OCI-LY7 (cell line): ENCODE measurements at regions not wholly inside any gene's neighbourhood (a gene's known extent, or its start where the extent isn't known, plus 50 kb on each side); places are given as distances from the start of the nearest gene placed in this dataset.

ENCODE experiments used
- BruUV-seq: library from RNA; stranded (reverse); fragments of 400-500 nt; replicated peaks from 2 replicates; lab custom pipeline; 2021; lab: Mats Ljungman, UMichigan
- CTCF ChIA-PET: fragments of 300-600 bp; sonication (Branson Sonifier 250); formaldehyde crosslinking; loops from one replicate; lab custom pipeline; 2022; ENCODE audit warnings: antibody characterized with exemption; ENCODE audit not compliant: unreplicated experiment; lab: Charles Lee
- POLR2A ChIA-PET: fragments of 300-600 bp; sonication (Branson Sonifier 250); formaldehyde crosslinking; loops from one replicate; lab custom pipeline; 2022; ENCODE audit warnings: antibody characterized with exemption; lab: Charles Lee
- DNase-seq: peaks from one replicate; pipeline ENCODE4 v3.0.0-alpha.2; 2015; ENCODE audit warnings: low spot score
- H2AFZ ChIP-seq: fragments of 200-600 bp; sonication (generic), shearing (Covaris generic); 2 replicates; pipeline ENCODE4 v1.6.1; 2014; ENCODE audit warnings: mild to moderate bottlenecking, antibody characterized with exemption, low read length, moderate library complexity
- H3K27ac ChIP-seq: fragments of 200-600 bp; sonication (generic); 2 replicates; pipeline ENCODE4 v1.5.1; 2014; ENCODE audit warnings: mixed run types, low read depth, mild to moderate bottlenecking, moderate library complexity, low read length, inconsistent platforms; ENCODE audit not compliant: poor library complexity, severe bottlenecking
- H3K36me3 ChIP-seq: fragments of 200-600 bp; sonication (generic); 2 replicates; pipeline ENCODE4 v1.6.1; 2014; ENCODE audit warnings: mild to moderate bottlenecking, antibody characterized with exemption, low read length, moderate library complexity, mixed read lengths; ENCODE audit not compliant: insufficient read depth
- H3K4me1 ChIP-seq: fragments of 200-600 bp; sonication (generic); 2 replicates; pipeline ENCODE4 v1.5.1; 2014; ENCODE audit warnings: mild to moderate bottlenecking, low read length; ENCODE audit not compliant: insufficient read depth, poor library complexity, severe bottlenecking
- H3K4me2 ChIP-seq: fragments of 200-600 bp; sonication (generic); 2 replicates; pipeline ENCODE4 v1.6.1; 2014; ENCODE audit warnings: mild to moderate bottlenecking, low read length
- H3K4me3 ChIP-seq: fragments of 200-600 bp; sonication (generic); 2 replicates; pipeline ENCODE4 v1.5.1; 2014; ENCODE audit warnings: mild to moderate bottlenecking, low read depth, low read length; ENCODE audit not compliant: poor library complexity, severe bottlenecking
- H3K79me2 ChIP-seq: fragments of 200-600 bp; sonication (generic); 2 replicates; pipeline ENCODE4 v1.6.1; 2016; ENCODE audit warnings: low read depth, mild to moderate bottlenecking, low read length, moderate library complexity, mixed read lengths; ENCODE audit not compliant: insufficient read depth
- H3K9me2 ChIP-seq: fragments of 200-600 bp; sonication (generic); 2 replicates; pipeline ENCODE4 v1.6.1; 2016; ENCODE audit warnings: mild to moderate bottlenecking, low read length, mixed read lengths; ENCODE audit not compliant: insufficient read depth
- H3K9me3 ChIP-seq: fragments of 200-600 bp; sonication (generic); 2 replicates; pipeline ENCODE4 v1.6.1; 2014; ENCODE audit warnings: mild to moderate bottlenecking, mixed run types, low read length, mixed read lengths
- H4K20me1 ChIP-seq: fragments of 200-600 bp; sonication (generic); 2 replicates; pipeline ENCODE4 v1.6.1; 2014; ENCODE audit warnings: mild to moderate bottlenecking, antibody characterized with exemption, low read length, moderate library complexity, mixed read lengths; ENCODE audit not compliant: insufficient read depth
- CTCF ChIP-seq: fragments of 200-600 bp; sonication (generic); conservative IDR thresholded peaks from 2 replicates; pipeline ENCODE4 v1.5.1; 2014; ENCODE audit warnings: mild to moderate bottlenecking, antibody characterized with exemption, low read length, moderate library complexity, mixed read lengths
- EZH2phosphoT487 ChIP-seq: fragments of 200-600 bp; sonication (generic); IDR thresholded peaks from 2 replicates; pipeline ENCODE4 v1.6.1; 2018; ENCODE audit warnings: low read depth, borderline replicate concordance, mild to moderate bottlenecking, mixed run types, antibody characterized with exemption, low read length, moderate library complexity, mixed read lengths
- intact Hi-C: fragments of 100-400 bp; cut with micrococcal nuclease; formaldehyde crosslinking; loops from one replicate; pipeline ENCODE4 v1.10.0; 2022; ENCODE audit not compliant: unreplicated experiment

GRCh38 chr2:66930339-66931220 lies 466.6 kb upstream of the ETAA1 start:
- Histone ChIP-seq H3K79me2 (no peaks in the 10 kb centered on the region), H3K4me3 (no peak overlapping the region), H4K20me1 (no peaks in the 10 kb centered on the region), H3K27ac (no peak overlapping the region), H3K9me2 (no peaks in the 10 kb centered on the region), H3K4me2 (no peak overlapping the region), H3K36me3 (no peaks in the 10 kb centered on the region), H2AFZ (no peak overlapping the region), H3K9me3 (no peaks in the 10 kb centered on the region), H3K4me1 (no peaks in the 10 kb centered on the region)
- ChIA-PET CTCF (no interaction called here), POLR2A (interaction anchor here (0.6 kb wide), 2 partner anchors 10 to 866 kb away, joined by 4 to 5 read pairs; no protein-coding TSS in a partner anchor)
- no TSS peak for BruUV-seq
- TF ChIP-seq CTCF: no peak
- no peak for TF ChIP-seq EZH2phosphoT487
- intact Hi-C loops: no loop called here
- DNase-seq: no peak

- H3K9me2 ChIP-seq: no peaks in the 10 kb centered on the region
- no peak for DNase-seq
- POLR2A ChIA-PET: interaction anchor here (0.9 kb wide), 1 partner anchor 8 kb away, joined by 3 read pairs; no protein-coding TSS in a partner anchor
These were observed 458.6 kb upstream of the ETAA1 start for GRCh38 chr2:66938471-66938967.

More at GRCh38 chr2:66938471-66938967, 458.6 kb upstream of the ETAA1 start:
- H3K4me3 ChIP-seq: no peak overlapping the region
- no peaks in the 10 kb centered on the region for H3K4me1 ChIP-seq
- H3K79me2 ChIP-seq: no peaks in the 10 kb centered on the region
- CTCF ChIA-PET: interaction anchor here (0.6 kb wide), 1 partner anchor 832 kb away, joined by 3 read pairs; no protein-coding TSS in a partner anchor
- H3K9me3 ChIP-seq: no peaks in the 10 kb centered on the region
- no peak overlapping the region for H2AFZ ChIP-seq
- H4K20me1 ChIP-seq: no peaks in the 10 kb centered on the region
- no TSS peak for BruUV-seq
- no peak overlapping the region for H3K27ac ChIP-seq
- intact Hi-C loops: no loop called here
- no peak overlapping the region for H3K4me2 ChIP-seq
- TF ChIP-seq CTCF (no peak), EZH2phosphoT487 (no peak)
- H3K36me3 ChIP-seq: no peaks in the 10 kb centered on the region
